ENCODE measurements at regions not wholly inside any gene's neighbourhood (a gene's known extent, or its start where the extent isn't known, plus 50 kb on each side); places are given as distances from the start of the nearest gene placed in this dataset.

- TF ChIP-seq CTCF (conservative IDR thresholded peaks at IDR 0.05): no peak
- no peaks in the 10 kb centered on the region for H3K36me3 Mint-ChIP-seq (ENCODE audit: insufficient read depth in 1 of 3, low read depth in 3 of 3)
Measured at GRCh38 chr5:18872978-18873377, 1115.0 kb downstream of the CDH18 start.

More at GRCh38 chr5:18872978-18873377, 1115.0 kb downstream of the CDH18 start:
- no peaks in the 10 kb centered on the region for H3K79me1 ChIP-seq (ENCODE audit: insufficient read depth, low read depth, low read length, poor library complexity, severe bottlenecking)
- H2BK15ac ChIP-seq (ENCODE audit: low read depth, low read length): no peak overlapping the region
- Mint-ChIP-seq H3K4me3 (no peak overlapping the region), H3K27ac (no peak overlapping the region), H3K4me1 (peaks cover 4 to 9% of the 10 kb centered on the region in 2 experiments), H3K9me3 (no peaks in the 10 kb centered on the region), H3K27me3 (ENCODE audit: low read depth) (no peaks in the 10 kb centered on the region)
- no peaks in the 10 kb centered on the region for H3K4me1 ChIP-seq (ENCODE audit: insufficient read depth, low read length)
- H3K14ac ChIP-seq (ENCODE audit: insufficient read depth, low read length): no peak overlapping the region
- no peaks in the 10 kb centered on the region for H3K79me2 ChIP-seq (ENCODE audit: insufficient read depth, low read length)
- no peaks in the 10 kb centered on the region for H4K20me1 ChIP-seq (ENCODE audit: control insufficient read depth, insufficient read depth, insufficient read length)
- H4K5ac ChIP-seq (ENCODE audit: insufficient read length, low read depth, low read length): no peak overlapping the region
- H2BK120ac ChIP-seq (ENCODE audit: low read depth, low read length, poor library complexity, severe bottlenecking): no peak overlapping the region
- no peak overlapping the region for H2BK5ac ChIP-seq (ENCODE audit: insufficient read length, low read length)
- no peak overlapping the region for H3K56ac ChIP-seq (ENCODE audit: insufficient read length, low read depth, low read length)
- H3K18ac ChIP-seq (ENCODE audit: insufficient read length, low read depth, low read length): no peak overlapping the region
- H3K23ac ChIP-seq (ENCODE audit: insufficient read length, low read depth, low read length): no peak overlapping the region
- no CpG with 5 or more reads among the region's 6 CpGs for WGBS (ENCODE audit: extremely low coverage, insufficient read length, low lambda C conversion rate)
- no peak overlapping the region for H3K4ac ChIP-seq (ENCODE audit: low read depth, low read length)
- H2AFZ ChIP-seq (ENCODE audit: low read length): no peak overlapping the region
- no peak overlapping the region for H4K91ac ChIP-seq (ENCODE audit: insufficient read length, low read depth, low read length)
- no peak overlapping the region for H4K8ac ChIP-seq (replicated peaks; ENCODE audit: insufficient read length, low read depth, low read length)
- no peaks in the 10 kb centered on the region for H3K9me3 ChIP-seq (ENCODE audit: control insufficient read depth, low read depth, low read length)
- DNase-seq: no peak
- no peak overlapping the region for H3K9ac ChIP-seq (ENCODE audit: extremely low read depth, insufficient read length, low read length)
- no peaks in the 10 kb centered on the region for H3K23me2 ChIP-seq (ENCODE audit: insufficient read length, low read depth, low read length, poor library complexity, severe bottlenecking)
- H3T11ph ChIP-seq (ENCODE audit: low read length): no peak overlapping the region
- no peak overlapping the region for H3K4me2 ChIP-seq (ENCODE audit: insufficient read depth, insufficient read length, low read length)
- H3K27ac ChIP-seq (ENCODE audit: insufficient read length, low read depth, low read length): no peak overlapping the region
- H3K27me3 ChIP-seq (ENCODE audit: insufficient read depth, low read length): no peaks in the 10 kb centered on the region
- H2BK20ac ChIP-seq (ENCODE audit: low read depth, low read length, poor library complexity, severe bottlenecking): no peak overlapping the region
- H2BK12ac ChIP-seq (ENCODE audit: insufficient read length, low read depth, low read length): no peak overlapping the region
- H2AK5ac ChIP-seq (ENCODE audit: insufficient read length, low read length): no peak overlapping the region

Measured in H9 (cell line).